ENCODE measurements at regions not wholly inside any gene's neighbourhood (a gene's known extent, or its start where the extent isn't known, plus 50 kb on each side); places are given as distances from the start of the nearest gene placed in this dataset.

GRCh38 chr5:1639757-1640156, 116.0 kb upstream of the LPCAT1 start:
- H3K4me2 ChIP-seq (ENCODE audit: low read depth, low read length) = no peak overlapping the region
- H3K79me2 ChIP-seq (ENCODE audit: low read length) = no peaks in the 10 kb centered on the region
- TF ChIP-seq CTCF (IDR thresholded peaks at IDR 0.05; ENCODE audit: low read length) = no peak
- H3K4me3 ChIP-seq (ENCODE audit: low read length) = no peak overlapping the region
- no peaks in the 10 kb centered on the region for H4K20me1 ChIP-seq (ENCODE audit: insufficient read depth, low read length)
- peaks cover 3% of the 10 kb centered on the region; the same call in 1 of the 2 replicates for H3K4me1 ChIP-seq (ENCODE audit: low read length)
- no peaks in the 10 kb centered on the region for H3K9me2 ChIP-seq (replicated peaks; ENCODE audit: insufficient read depth, low read length)
- H3K9me3 ChIP-seq (replicated peaks; ENCODE audit: insufficient read depth, low read length) = no peaks in the 10 kb centered on the region
- H3K36me3 ChIP-seq (replicated peaks; ENCODE audit: insufficient read depth, low read length) = no peaks in the 10 kb centered on the region
- no peak overlapping the region for H3K9ac ChIP-seq (ENCODE audit: low read length)
- H3K27me3 ChIP-seq (replicated peaks; ENCODE audit: insufficient read depth, low read length) = no peaks in the 10 kb centered on the region
- no peak for DNase-seq
- no peak overlapping the region for H3K27ac ChIP-seq (ENCODE audit: low read length)
- no peaks in the 10 kb centered on the region for H3F3A ChIP-seq (ENCODE audit: insufficient read depth, low read length)
- H2AFZ ChIP-seq (ENCODE audit: low read length) = no peak overlapping the region

GRCh38 chr5:1638658-1639400, 115.1 kb upstream of the LPCAT1 start:
- H3K27me3 ChIP-seq (replicated peaks; ENCODE audit: insufficient read depth, low read length) = no peaks in the 10 kb centered on the region
- TF ChIP-seq CTCF (IDR thresholded peaks at IDR 0.05; ENCODE audit: low read length) = no peak
- no peak for TF ChIP-seq EZH2 (optimal IDR thresholded peaks at IDR 0.05; ENCODE audit: low read depth, low read length)
- no peak for TF ChIP-seq EZH2phosphoT487 (IDR thresholded peaks at IDR 0.05; ENCODE audit: low read length)
- peaks cover 3% of the 10 kb centered on the region; the same call in 1 of the 2 replicates for H3K4me1 ChIP-seq (ENCODE audit: low read length)
- no peaks in the 10 kb centered on the region for H3F3A ChIP-seq (ENCODE audit: insufficient read depth, low read length)
- no peaks in the 10 kb centered on the region for H3K36me3 ChIP-seq (replicated peaks; ENCODE audit: insufficient read depth, low read length)
- no peak overlapping the region for H3K9ac ChIP-seq (ENCODE audit: low read length)
- no peak overlapping the region for H2AFZ ChIP-seq (ENCODE audit: low read length)
- DNase-seq = no peak
- no peaks in the 10 kb centered on the region for H3K9me3 ChIP-seq (replicated peaks; ENCODE audit: insufficient read depth, low read length)
- no peaks in the 10 kb centered on the region for H4K20me1 ChIP-seq (ENCODE audit: insufficient read depth, low read length)
- H3K4me2 ChIP-seq (ENCODE audit: low read depth, low read length) = no peak overlapping the region
- H3K9me2 ChIP-seq (replicated peaks; ENCODE audit: insufficient read depth, low read length) = no peaks in the 10 kb centered on the region
- H3K79me2 ChIP-seq (ENCODE audit: low read length) = no peaks in the 10 kb centered on the region
- no peak overlapping the region for H3K4me3 ChIP-seq (ENCODE audit: low read length)
- no peak overlapping the region for H3K27ac ChIP-seq (ENCODE audit: low read length)

GRCh38 chr5:1637639-1638481, 114.1 kb upstream of the LPCAT1 start:
- Histone ChIP-seq H3K9me2 (replicated peaks; ENCODE audit: insufficient read depth, low read length) (no peaks in the 10 kb centered on the region), H4K20me1 (ENCODE audit: insufficient read depth, low read length) (no peaks in the 10 kb centered on the region), H3K4me2 (ENCODE audit: low read depth, low read length) (no peak overlapping the region), H3K4me3 (ENCODE audit: low read length) (no peak overlapping the region), H3K9ac (ENCODE audit: low read length) (no peak overlapping the region), H3K79me2 (ENCODE audit: low read length) (no peaks in the 10 kb centered on the region), H3K4me1 (ENCODE audit: low read length) (peaks cover 3% of the 10 kb centered on the region; the same call in 1 of the 2 replicates), H3F3A (ENCODE audit: insufficient read depth, low read length) (no peaks in the 10 kb centered on the region), H3K27me3 (replicated peaks; ENCODE audit: insufficient read depth, low read length) (no peaks in the 10 kb centered on the region), H3K36me3 (replicated peaks; ENCODE audit: insufficient read depth, low read length) (no peaks in the 10 kb centered on the region), H2AFZ (ENCODE audit: low read length) (no peak overlapping the region), H3K27ac (ENCODE audit: low read length) (no peak overlapping the region), H3K9me3 (replicated peaks; ENCODE audit: insufficient read depth, low read length) (no peaks in the 10 kb centered on the region)
- DNase-seq = no peak
- no peak for TF ChIP-seq EZH2phosphoT487 (IDR thresholded peaks at IDR 0.05; ENCODE audit: low read length)
- no peak for TF ChIP-seq EZH2 (optimal IDR thresholded peaks at IDR 0.05; ENCODE audit: low read depth, low read length)
- TF ChIP-seq CTCF (IDR thresholded peaks at IDR 0.05; ENCODE audit: low read length) = no peak
